DOHH2 (cell line): ENCODE measurements at regions not wholly inside any gene's neighbourhood (a gene's known extent, or its start where the extent isn't known, plus 50 kb on each side); places are given as distances from the start of the nearest gene placed in this dataset.
"Not testable (repeated sequence)": the region's sequence is repeated elsewhere in the genome, so short reads cannot be mapped to it uniquely, and the experiment has no call there.

Source experiments
- CTCF ChIP-seq: fragments of 200-600 bp; sonication (generic); IDR thresholded peaks from one replicate; pipeline ENCODE4 v1.5.1; 2014; ENCODE audit warnings: antibody characterized with exemption, mild to moderate bottlenecking, low read depth, low read length; ENCODE audit not compliant: poor library complexity, severe bottlenecking
- EZH2phosphoT487 ChIP-seq: fragments of 200-600 bp; sonication (generic); IDR thresholded peaks from 2 replicates; pipeline ENCODE4 v1.6.1; 2017; ENCODE audit warnings: borderline replicate concordance, mild to moderate bottlenecking, antibody characterized with exemption, low read length, moderate library complexity, mixed read lengths

- TF ChIP-seq CTCF, EZH2phosphoT487: not testable (repeated sequence)
These were observed 50.2 kb upstream of the NIPA1 start for GRCh38 chr15:22736200-22736599.
